Glutamatergic neuron (in vitro differentiated cells): ENCODE measurements at regions not wholly inside any gene's neighbourhood (a gene's known extent, or its start where the extent isn't known, plus 50 kb on each side); places are given as distances from the start of the nearest gene placed in this dataset.

Experiments used
- DNase-seq: peaks from one replicate; pipeline ENCODE4 v3.0.0; 2022
- H3K27ac Mint-ChIP-seq: one replicate; pipeline ENCODE4 v1.8.0; 2020; ENCODE audit warnings: mild to moderate bottlenecking, mixed read lengths, inconsistent platforms; ENCODE audit not compliant: unreplicated experiment
- H3K27me3 Mint-ChIP-seq: one replicate; pipeline ENCODE4 v1.8.0; 2020; ENCODE audit warnings: mild to moderate bottlenecking, moderate library complexity, mixed read lengths, inconsistent platforms; ENCODE audit not compliant: unreplicated experiment
- H3K36me3 Mint-ChIP-seq: one replicate; pipeline ENCODE4 v1.8.0; 2020; ENCODE audit warnings: mild to moderate bottlenecking, mixed read lengths, inconsistent platforms; ENCODE audit not compliant: unreplicated experiment
- H3K4me1 Mint-ChIP-seq: one replicate; pipeline ENCODE4 v1.8.0; 2020; ENCODE audit warnings: mild to moderate bottlenecking, low read depth, mixed read lengths, inconsistent platforms; ENCODE audit not compliant: unreplicated experiment
- H3K4me3 Mint-ChIP-seq: one replicate; pipeline ENCODE4 v1.8.0; 2020; ENCODE audit warnings: mild to moderate bottlenecking, mixed read lengths, inconsistent platforms; ENCODE audit not compliant: unreplicated experiment
- H3K9me3 Mint-ChIP-seq: one replicate; pipeline ENCODE4 v1.8.0; 2020; ENCODE audit warnings: mild to moderate bottlenecking, moderate library complexity, mixed read lengths, inconsistent platforms; ENCODE audit not compliant: unreplicated experiment
- CTCF ChIP-seq: fragments of 200-600 bp; sonication (generic); IDR thresholded peaks from one replicate; pipeline ENCODE4 v1.5.0; 2021; ENCODE audit not compliant: partially characterized antibody, unreplicated experiment

- TF ChIP-seq CTCF = no peak
- Mint-ChIP-seq H3K9me3 (no peaks in the 10 kb centered on the region), H3K27ac (no peak overlapping the region), H3K27me3 (peaks cover 1% of the 10 kb centered on the region), H3K4me1 (no peaks in the 10 kb centered on the region), H3K4me3 (no peak overlapping the region), H3K36me3 (no peaks in the 10 kb centered on the region)
- DNase-seq = no peak
Measured at GRCh38 chr3:174720717-174721116, 138.4 kb upstream of the NAALADL2 start.

GRCh38 chr3:174725303-174725702, 133.8 kb upstream of the NAALADL2 start:
- Mint-ChIP-seq H3K27ac (no peak overlapping the region), H3K4me3 (no peak overlapping the region), H3K4me1 (no peaks in the 10 kb centered on the region), H3K36me3 (no peaks in the 10 kb centered on the region), H3K27me3 (peaks cover 1% of the 10 kb centered on the region), H3K9me3 (no peaks in the 10 kb centered on the region)
- TF ChIP-seq CTCF = no peak
- DNase-seq = no peak

GRCh38 chr3:174737966-174738365, 121.2 kb upstream of the NAALADL2 start:
- H3K27ac Mint-ChIP-seq = no peak overlapping the region
- DNase-seq = no peak
- H3K36me3 Mint-ChIP-seq = no peaks in the 10 kb centered on the region
- H3K9me3 Mint-ChIP-seq = peaks cover 2% of the 10 kb centered on the region
- no peak overlapping the region for H3K4me3 Mint-ChIP-seq
- no peaks in the 10 kb centered on the region for H3K4me1 Mint-ChIP-seq
- H3K27me3 Mint-ChIP-seq = no peaks in the 10 kb centered on the region
- no peak for TF ChIP-seq CTCF

GRCh38 chr3:174749143-174749542, 110.0 kb upstream of the NAALADL2 start:
- Mint-ChIP-seq H3K36me3 (no peaks in the 10 kb centered on the region), H3K27me3 (no peaks in the 10 kb centered on the region), H3K9me3 (no peaks in the 10 kb centered on the region), H3K4me3 (no peak overlapping the region), H3K27ac (no peak overlapping the region), H3K4me1 (no peaks in the 10 kb centered on the region)
- no peak for DNase-seq
- TF ChIP-seq CTCF = no peak

- TF ChIP-seq CTCF = no peak
- Mint-ChIP-seq H3K27me3 (no peaks in the 10 kb centered on the region), H3K36me3 (no peaks in the 10 kb centered on the region), H3K9me3 (no peaks in the 10 kb centered on the region), H3K27ac (no peak overlapping the region), H3K4me1 (peaks cover 2% of the 10 kb centered on the region), H3K4me3 (no peak overlapping the region)
- no peak for DNase-seq
Measured at GRCh38 chr3:174755833-174756829, 103.0 kb upstream of the NAALADL2 start.
